ENCODE measurements at regions not wholly inside any gene's neighbourhood (a gene's known extent, or its start where the extent isn't known, plus 50 kb on each side); places are given as distances from the start of the nearest gene placed in this dataset.

GRCh38 chr12:43105426-43105981 is 446.5 kb downstream of the ADAMTS20 start:
- no peak for DNase-seq (ENCODE audit: low read depth)
- H3K4me3 ChIP-seq (ENCODE audit: low read depth, low read length), result no peak overlapping the region

GRCh38 chr12:43104494-43104893 is 447.5 kb downstream of the ADAMTS20 start:
- peak; percentile 77 for DNase-seq (ENCODE audit: low read depth)
- H3K4me3 ChIP-seq (ENCODE audit: low read depth, low read length), result no peak overlapping the region

- no peak overlapping the region for H3K4me3 ChIP-seq (ENCODE audit: low read depth, low read length)
- DNase-seq (ENCODE audit: low read depth), result no peak
Observed at GRCh38 chr12:43103866-43104265, 448.1 kb downstream of the ADAMTS20 start.

- no peak for DNase-seq (ENCODE audit: low read depth)
- no peak overlapping the region for H3K4me3 ChIP-seq (ENCODE audit: low read depth, low read length)
Observed at GRCh38 chr12:43102546-43103264, 449.3 kb downstream of the ADAMTS20 start.

- H3K4me3 ChIP-seq (ENCODE audit: low read depth, low read length), result no peak overlapping the region
- no peak for DNase-seq (ENCODE audit: low read depth)
Observed at GRCh38 chr12:43100231-43100630, 451.8 kb downstream of the ADAMTS20 start.

- no peak for DNase-seq (ENCODE audit: low read depth)
- H3K4me3 ChIP-seq (ENCODE audit: low read depth, low read length), result no peak overlapping the region
Observed at GRCh38 chr12:43099691-43100163, 452.3 kb downstream of the ADAMTS20 start.

GRCh38 chr12:43098766-43099550 is 453.0 kb downstream of the ADAMTS20 start:
- no peak for DNase-seq (ENCODE audit: low read depth)
- H3K4me3 ChIP-seq (ENCODE audit: low read depth, low read length), result no peak overlapping the region

- DNase-seq (ENCODE audit: low read depth), result no peak
- H3K4me3 ChIP-seq (ENCODE audit: low read depth, low read length), result no peak overlapping the region
Observed at GRCh38 chr12:43098071-43098470, 453.9 kb downstream of the ADAMTS20 start.

GRCh38 chr12:43097471-43097870 is 454.5 kb downstream of the ADAMTS20 start:
- no peak for DNase-seq (ENCODE audit: low read depth)
- no peak overlapping the region for H3K4me3 ChIP-seq (ENCODE audit: low read depth, low read length)

GRCh38 chr12:43095669-43096280 is 456.2 kb downstream of the ADAMTS20 start:
- no peak for DNase-seq (ENCODE audit: low read depth)
- no peak overlapping the region for H3K4me3 ChIP-seq (ENCODE audit: low read depth, low read length)

- H3K4me3 ChIP-seq (ENCODE audit: low read depth, low read length), result no peak overlapping the region
- no peak for DNase-seq (ENCODE audit: low read depth)
Observed at GRCh38 chr12:43094886-43095575, 457.0 kb downstream of the ADAMTS20 start.

- no peak for DNase-seq (ENCODE audit: low read depth)
Observed at GRCh38 chr12:43090981-43091380, 461.0 kb downstream of the ADAMTS20 start.

GRCh38 chr12:43087195-43088091 is 464.6 kb downstream of the ADAMTS20 start:
- DNase-seq (ENCODE audit: low read depth), result no peak
- no peak overlapping the region for H3K4me3 ChIP-seq (ENCODE audit: low read depth, low read length)

More at GRCh38 chr12:43090981-43091380, 461.0 kb downstream of the ADAMTS20 start:
- no peak overlapping the region for H3K4me3 ChIP-seq (ENCODE audit: low read depth, low read length)

- H3K4me3 ChIP-seq (ENCODE audit: low read depth, low read length), result no peak overlapping the region
- DNase-seq (ENCODE audit: low read depth), result no peak
Observed at GRCh38 chr12:43079476-43079875, 472.5 kb downstream of the ADAMTS20 start.

GRCh38 chr12:43078976-43079375 is 473.0 kb downstream of the ADAMTS20 start:
- DNase-seq (ENCODE audit: low read depth), result no peak
- H3K4me3 ChIP-seq (ENCODE audit: low read depth, low read length), result no peak overlapping the region

- no peak for DNase-seq (ENCODE audit: low read depth)
- no peak overlapping the region for H3K4me3 ChIP-seq (ENCODE audit: low read depth, low read length)
Observed at GRCh38 chr12:43072431-43072830, 479.6 kb downstream of the ADAMTS20 start.

GRCh38 chr12:43069768-43070221 is 480.2 kb upstream of the PRICKLE1 start:
- H3K4me3 ChIP-seq (ENCODE audit: low read depth, low read length), result no peak overlapping the region

GRCh38 chr12:43066471-43066870 is 476.9 kb upstream of the PRICKLE1 start:
- no peak for DNase-seq (ENCODE audit: low read depth)
- H3K4me3 ChIP-seq (ENCODE audit: low read depth, low read length), result no peak overlapping the region

More at GRCh38 chr12:43069768-43070221, 480.2 kb upstream of the PRICKLE1 start:
- DNase-seq (ENCODE audit: low read depth), result no peak
